ENCODE measurements at regions not wholly inside any gene's neighbourhood (a gene's known extent, or its start where the extent isn't known, plus 50 kb on each side); places are given as distances from the start of the nearest gene placed in this dataset.

- Histone ChIP-seq H3K4me3 (no peak overlapping the region), H3K27me3 (ENCODE audit: low read depth) (no peaks in the 10 kb centered on the region), H3K27ac (replicated peaks) (no peak overlapping the region), H3K4me1 (no peaks in the 10 kb centered on the region), H3K36me3 (no peaks in the 10 kb centered on the region), H3K9me3 (replicated peaks) (no peaks in the 10 kb centered on the region)
- no peak for TF ChIP-seq CTCF (IDR thresholded peaks at IDR 0.05; ENCODE audit: borderline replicate concordance)
- DNase-seq, result no peak
- intact Hi-C loops (cut with micrococcal nuclease), result no loop called here
These were observed 166.9 kb upstream of the EPHA7 start for GRCh38 chr6:93586306-93586705.

DNA sequence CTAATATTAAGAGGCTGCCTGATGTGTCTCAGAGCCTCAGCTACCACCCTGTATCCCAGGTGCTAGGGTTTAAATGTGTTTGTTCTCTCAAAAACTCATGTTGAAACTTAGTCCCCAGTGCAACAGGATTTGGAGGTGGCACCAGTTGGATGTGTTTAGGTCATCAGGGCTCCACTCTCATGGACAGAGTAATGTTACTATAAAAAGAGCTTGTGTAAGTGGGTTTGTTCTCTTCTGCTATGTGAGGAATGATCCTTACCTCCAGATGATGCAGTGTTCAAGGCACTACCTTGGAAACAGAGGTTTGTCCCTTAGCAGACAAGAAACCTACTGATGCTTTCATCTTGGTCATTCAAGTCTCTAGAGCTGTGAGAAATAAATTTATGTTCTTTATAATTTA lies 164.9 kb upstream of the EPHA7 start:
- H3K4me3 ChIP-seq, result no peak overlapping the region
- DNase-seq, result no peak
- intact Hi-C loops (cut with micrococcal nuclease), result no loop called here
- H3K4me1 ChIP-seq, result no peaks in the 10 kb centered on the region
- H3K9me3 ChIP-seq (replicated peaks), result no peaks in the 10 kb centered on the region
- TF ChIP-seq CTCF (IDR thresholded peaks at IDR 0.05; ENCODE audit: borderline replicate concordance), result no peak
- no peak overlapping the region for H3K27ac ChIP-seq (replicated peaks)
- H3K27me3 ChIP-seq (ENCODE audit: low read depth), result no peaks in the 10 kb centered on the region
- H3K36me3 ChIP-seq, result no peaks in the 10 kb centered on the region

GRCh38 chr6:93581371-93581770 lies 162.0 kb upstream of the EPHA7 start:
- no peak for DNase-seq
- TF ChIP-seq CTCF (IDR thresholded peaks at IDR 0.05; ENCODE audit: borderline replicate concordance), result no peak
- no peaks in the 10 kb centered on the region for H3K4me1 ChIP-seq
- H3K27me3 ChIP-seq (ENCODE audit: low read depth), result no peaks in the 10 kb centered on the region
- intact Hi-C loops (cut with micrococcal nuclease), result no loop called here
- no peaks in the 10 kb centered on the region for H3K9me3 ChIP-seq (replicated peaks)
- no peaks in the 10 kb centered on the region for H3K36me3 ChIP-seq
- H3K4me3 ChIP-seq, result no peak overlapping the region
- no peak overlapping the region for H3K27ac ChIP-seq (replicated peaks)

DNA sequence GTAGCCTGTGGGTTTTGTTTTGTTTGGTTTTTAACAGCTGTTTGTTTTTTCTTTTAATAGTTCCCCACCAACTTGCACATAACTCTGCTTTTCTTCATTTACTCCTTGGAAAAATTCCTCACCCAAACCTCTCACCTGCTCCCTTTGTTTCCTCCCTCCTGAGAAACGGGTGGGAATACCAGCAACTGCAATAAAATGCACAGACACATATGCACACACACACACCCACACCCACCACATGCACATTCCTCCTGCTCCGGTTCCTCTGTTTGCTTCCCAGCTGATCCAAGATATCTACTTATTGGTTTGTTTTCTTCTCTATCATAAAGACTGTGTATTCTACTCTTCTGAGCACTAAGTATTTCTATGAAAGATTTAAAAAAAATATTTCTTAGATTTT lies 161.1 kb upstream of the EPHA7 start:
- no peaks in the 10 kb centered on the region for H3K4me1 ChIP-seq
- H3K27me3 ChIP-seq (ENCODE audit: low read depth), result no peaks in the 10 kb centered on the region
- H3K4me3 ChIP-seq, result no peak overlapping the region
- no peak overlapping the region for H3K27ac ChIP-seq (replicated peaks)
- DNase-seq, result no peak
- no peaks in the 10 kb centered on the region for H3K9me3 ChIP-seq (replicated peaks)
- intact Hi-C loops (cut with micrococcal nuclease), result no loop called here
- no peak for TF ChIP-seq CTCF (IDR thresholded peaks at IDR 0.05; ENCODE audit: borderline replicate concordance)
- no peaks in the 10 kb centered on the region for H3K36me3 ChIP-seq

GRCh38 chr6:93575495-93576267 lies 156.3 kb upstream of the EPHA7 start:
- no peak for TF ChIP-seq CTCF (IDR thresholded peaks at IDR 0.05; ENCODE audit: borderline replicate concordance)
- intact Hi-C loops (cut with micrococcal nuclease), result no loop called here
- H3K27me3 ChIP-seq (ENCODE audit: low read depth), result no peaks in the 10 kb centered on the region
- no peaks in the 10 kb centered on the region for H3K9me3 ChIP-seq (replicated peaks)
- H3K27ac ChIP-seq (replicated peaks), result no peak overlapping the region
- no peaks in the 10 kb centered on the region for H3K36me3 ChIP-seq
- DNase-seq, result no peak
- H3K4me1 ChIP-seq, result no peaks in the 10 kb centered on the region
- H3K4me3 ChIP-seq, result no peak overlapping the region

Data from left ventricle myocardium inferior (tissue), 1 donor.